MM.1S (cell line): ENCODE measurements at regions not wholly inside any gene's neighbourhood (a gene's known extent, or its start where the extent isn't known, plus 50 kb on each side); places are given as distances from the start of the nearest gene placed in this dataset.

Experiments used
- DNase-seq: peaks from one replicate; pipeline ENCODE4 v3.0.0-alpha.2; 2015
- H2AFZ ChIP-seq: fragments of 300-600 bp; sonication (generic); 2 replicates; pipeline ENCODE4 v1.6.0; 2016; ENCODE audit warnings: antibody characterized with exemption, low read length
- H3F3A ChIP-seq: fragments of 300-600 bp; sonication (generic); 2 replicates; pipeline ENCODE4 v1.6.1; 2016; ENCODE audit warnings: mild to moderate bottlenecking, antibody characterized with exemption, low read length, moderate library complexity, mixed read lengths; ENCODE audit not compliant: insufficient read depth
- H3K27ac ChIP-seq: fragments of 300-600 bp; sonication (generic); 2 replicates; pipeline ENCODE4 v1.5.1; 2016; ENCODE audit warnings: mild to moderate bottlenecking, low read length
- H3K27me3 ChIP-seq: fragments of 300-600 bp; sonication (generic); replicated peaks from 2 replicates; pipeline ENCODE4 v1.6.0; 2016; ENCODE audit warnings: low read length; ENCODE audit not compliant: insufficient read depth
- H3K36me3 ChIP-seq: fragments of 300-600 bp; sonication (generic); replicated peaks from 2 replicates; pipeline ENCODE4 v1.6.1; 2016; ENCODE audit warnings: mild to moderate bottlenecking, low read length, mixed read lengths; ENCODE audit not compliant: insufficient read depth
- H3K4me1 ChIP-seq: fragments of 300-600 bp; sonication (generic); 2 replicates; pipeline ENCODE4 v1.6.1; 2016; ENCODE audit warnings: low read length, mixed read lengths
- H3K4me2 ChIP-seq: fragments of 300-600 bp; sonication (generic); 2 replicates; pipeline ENCODE4 v1.6.0; 2016; ENCODE audit warnings: low read depth, low read length
- H3K4me3 ChIP-seq: fragments of 300-600 bp; sonication (generic); 2 replicates; pipeline ENCODE4 v1.5.1; 2016; ENCODE audit warnings: low read length, mixed read lengths
- H3K79me2 ChIP-seq: fragments of 300-600 bp; sonication (generic); 2 replicates; pipeline ENCODE4 v1.6.1; 2016; ENCODE audit warnings: mixed run types, low read length, mixed read lengths
- H3K9ac ChIP-seq: fragments of 300-600 bp; sonication (generic); 2 replicates; pipeline ENCODE4 v1.6.1; 2016; ENCODE audit warnings: low read length, mixed read lengths
- H3K9me2 ChIP-seq: fragments of 300-600 bp; sonication (generic); replicated peaks from 2 replicates; pipeline ENCODE4 v1.6.1; 2016; ENCODE audit warnings: mild to moderate bottlenecking, low read length, mixed read lengths; ENCODE audit not compliant: insufficient read depth
- H3K9me3 ChIP-seq: fragments of 300-600 bp; sonication (generic); replicated peaks from 2 replicates; pipeline ENCODE4 v1.6.1; 2016; ENCODE audit warnings: mild to moderate bottlenecking, low read length, mixed read lengths; ENCODE audit not compliant: insufficient read depth
- H4K20me1 ChIP-seq: fragments of 300-600 bp; sonication (generic); 2 replicates; pipeline ENCODE4 v1.6.1; 2016; ENCODE audit warnings: mild to moderate bottlenecking, low read length, moderate library complexity, mixed read lengths; ENCODE audit not compliant: insufficient read depth
- CTCF ChIP-seq: fragments of 300-600 bp; sonication (generic); IDR thresholded peaks from 2 replicates; pipeline ENCODE4 v1.5.1; 2016; ENCODE audit warnings: antibody characterized with exemption, low read length, mixed read lengths
- EZH2 ChIP-seq: fragments of 300-600 bp; sonication (generic); optimal IDR thresholded peaks from 2 replicates; pipeline ENCODE3; 2017; ENCODE audit warnings: low read depth, mild to moderate bottlenecking, antibody characterized with exemption, low read length, mixed read lengths
- EZH2phosphoT487 ChIP-seq: fragments of 300-600 bp; sonication (generic); IDR thresholded peaks from 2 replicates; pipeline ENCODE4 v1.6.1; 2018; ENCODE audit warnings: antibody characterized with exemption, low read length

GRCh38 chr9:99447951-99448350, 225.9 kb downstream of the SEC61B start:
- Histone ChIP-seq H3K9me3 (no peaks in the 10 kb centered on the region), H3F3A (no peaks in the 10 kb centered on the region), H3K4me1 (no peaks in the 10 kb centered on the region), H2AFZ (no peak overlapping the region), H3K9me2 (no peaks in the 10 kb centered on the region), H3K36me3 (no peaks in the 10 kb centered on the region), H4K20me1 (no peaks in the 10 kb centered on the region), H3K27ac (no peak overlapping the region), H3K4me3 (no peak overlapping the region), H3K4me2 (no peak overlapping the region), H3K79me2 (no peaks in the 10 kb centered on the region), H3K27me3 (no peaks in the 10 kb centered on the region), H3K9ac (no peak overlapping the region)
- TF ChIP-seq CTCF (no peak), EZH2 (no peak), EZH2phosphoT487 (no peak)
- no peak for DNase-seq

GRCh38 chr9:99449726-99450125, 227.6 kb downstream of the SEC61B start:
- Histone ChIP-seq H3F3A (no peaks in the 10 kb centered on the region), H3K4me2 (no peak overlapping the region), H3K27ac (no peak overlapping the region), H3K9me3 (no peaks in the 10 kb centered on the region), H3K79me2 (no peaks in the 10 kb centered on the region), H2AFZ (no peak overlapping the region; the same call in 1 of the 2 replicates), H3K27me3 (no peaks in the 10 kb centered on the region), H3K9me2 (no peaks in the 10 kb centered on the region), H3K4me1 (no peaks in the 10 kb centered on the region), H4K20me1 (no peaks in the 10 kb centered on the region), H3K4me3 (no peak overlapping the region), H3K36me3 (no peaks in the 10 kb centered on the region), H3K9ac (no peak overlapping the region)
- TF ChIP-seq CTCF, result no peak
- no peak for TF ChIP-seq EZH2phosphoT487
- TF ChIP-seq EZH2, result no peak
- DNase-seq, result no peak

- no peak for DNase-seq
- Histone ChIP-seq H3K27me3 (no peaks in the 10 kb centered on the region), H3K9me2 (no peaks in the 10 kb centered on the region), H3K36me3 (no peaks in the 10 kb centered on the region), H3K79me2 (no peaks in the 10 kb centered on the region), H3K9me3 (no peaks in the 10 kb centered on the region), H4K20me1 (no peaks in the 10 kb centered on the region), H3K27ac (no peak overlapping the region), H3K9ac (no peak overlapping the region), H2AFZ (no peak overlapping the region), H3F3A (no peaks in the 10 kb centered on the region), H3K4me3 (no peak overlapping the region), H3K4me2 (no peak overlapping the region), H3K4me1 (no peaks in the 10 kb centered on the region)
- TF ChIP-seq CTCF (no peak), EZH2phosphoT487 (no peak), EZH2 (no peak)
Observed at GRCh38 chr9:99451112-99451606, 229.1 kb downstream of the SEC61B start.
